Activated naive CD4-positive, alpha-beta T cell treated with anti-CD3 and anti-CD28 coated beads, Interleukin-2, amount 10 ng/mL, durations not matched to agents 7 days and 5 days (primary cell): ENCODE measurements at regions not wholly inside any gene's neighbourhood (a gene's known extent, or its start where the extent isn't known, plus 50 kb on each side); places are given as distances from the start of the nearest gene placed in this dataset.

Source experiments
- CTCF ChIA-PET: fragments of 350-600 bp; sonication (Branson Sonifier 250); formaldehyde crosslinking; loops from one replicate; lab custom pipeline; 2021; ENCODE audit warnings: antibody characterized with exemption; lab: Charles Lee
- DNase-seq: peaks from one replicate; pipeline ENCODE4 v3.0.0-alpha.2; 2020
- H3K27ac Mint-ChIP-seq: one replicate; pipeline ENCODE4 v1.8.0; 2021; ENCODE audit warnings: mild to moderate bottlenecking, moderate library complexity, mixed read lengths
- H3K27me3 Mint-ChIP-seq: one replicate; pipeline ENCODE4 v1.8.0; 2021; ENCODE audit warnings: mild to moderate bottlenecking, mixed read lengths
- H3K36me3 Mint-ChIP-seq: one replicate; pipeline ENCODE4 v1.8.0; 2021; ENCODE audit warnings: mixed read lengths
- H3K4me1 Mint-ChIP-seq: one replicate; pipeline ENCODE4 v1.8.0; 2021; ENCODE audit warnings: mixed read lengths
- H3K4me3 Mint-ChIP-seq: one replicate; pipeline ENCODE4 v1.8.0; 2021; ENCODE audit warnings: mild to moderate bottlenecking, moderate library complexity, mixed read lengths
- H3K9me3 Mint-ChIP-seq: one replicate; pipeline ENCODE4 v1.8.0; 2021; ENCODE audit warnings: mixed read lengths

DNA sequence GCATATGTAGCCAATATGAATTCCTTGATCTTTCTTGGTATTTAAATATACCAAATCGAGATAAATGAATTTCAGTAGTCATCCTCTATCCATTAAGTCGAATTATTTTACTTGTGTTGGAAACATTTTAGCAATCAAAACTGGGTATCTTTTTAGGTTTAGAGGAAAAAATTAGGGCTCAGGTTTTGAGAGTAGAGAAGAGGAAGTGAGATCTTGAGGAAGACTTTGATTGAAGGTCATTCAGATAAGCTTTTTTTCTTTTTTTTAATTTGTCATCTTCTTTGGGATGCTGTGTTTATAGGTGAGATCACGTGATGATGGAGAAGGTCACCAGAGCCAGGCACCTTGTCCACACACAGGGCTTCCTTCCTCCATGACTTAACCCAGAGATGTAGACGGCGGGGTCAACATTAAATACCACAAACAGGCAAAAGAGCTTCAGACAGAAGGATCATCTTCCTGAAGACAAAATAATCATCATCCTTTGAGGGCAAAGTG is 750.1 kb downstream of the RNF144A start:
- H3K27ac Mint-ChIP-seq: no peak overlapping the region
- CTCF ChIA-PET: interaction anchor here (0.6 kb wide), 1 partner anchor 274 kb away, joined by 3 read pairs; no protein-coding TSS in a partner anchor

DNA sequence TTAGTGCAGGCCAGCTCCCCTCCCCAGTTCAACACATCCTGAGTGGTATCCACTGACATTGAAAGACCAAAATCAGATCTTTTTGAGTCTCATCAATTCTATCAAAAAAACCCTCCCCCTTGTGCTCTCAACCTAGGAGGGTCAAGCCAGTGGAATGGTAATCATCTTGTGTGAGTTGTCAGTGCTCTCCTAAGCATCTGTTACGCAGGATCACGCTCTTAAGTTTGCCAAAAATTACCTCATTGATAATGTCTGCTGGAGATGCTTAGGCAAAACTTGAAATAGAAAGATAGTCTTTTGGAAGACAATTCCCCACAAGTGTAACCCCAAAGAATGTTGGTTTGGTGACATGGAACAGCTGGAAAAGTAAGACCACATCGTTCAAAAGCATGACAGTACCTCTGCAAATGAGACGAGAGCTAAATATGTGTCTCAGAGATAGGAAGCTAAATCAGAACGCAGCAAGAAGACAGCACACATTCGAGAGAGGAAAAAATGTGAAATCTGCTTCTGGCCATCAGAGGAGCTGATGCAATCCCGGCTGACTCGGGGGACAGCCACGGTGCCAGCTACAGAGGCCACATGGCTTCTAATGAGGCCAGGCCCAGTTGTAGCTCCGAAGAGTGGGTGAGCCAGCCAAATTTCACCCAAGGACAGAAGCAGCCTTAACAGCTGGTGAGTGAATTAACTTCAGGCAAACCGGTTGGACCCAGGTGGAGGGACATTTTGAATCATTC is 753.9 kb downstream of the RNF144A start:
- H3K36me3 Mint-ChIP-seq: peaks cover 5% of the 10 kb centered on the region
- no peaks in the 10 kb centered on the region for H3K27me3 Mint-ChIP-seq
- CTCF ChIA-PET: interaction anchor here (0.5 to 2.8 kb wide), 23 partner anchors 10 to 467 kb away, joined by 3 to 32 read pairs (median 4); no protein-coding TSS in a partner anchor
- DNase-seq: no peak
- H3K27ac Mint-ChIP-seq: peak overlapping the region; percentile 31
- no peaks in the 10 kb centered on the region for H3K9me3 Mint-ChIP-seq
- peaks cover 28% of the 10 kb centered on the region for H3K4me1 Mint-ChIP-seq
- H3K4me3 Mint-ChIP-seq: no peak overlapping the region

More for the DNA sequence above, 750.1 kb downstream of the RNF144A start:
- Mint-ChIP-seq H3K36me3 (no peaks in the 10 kb centered on the region), H3K27me3 (no peaks in the 10 kb centered on the region), H3K4me3 (no peak overlapping the region), H3K9me3 (no peaks in the 10 kb centered on the region), H3K4me1 (peaks cover 19% of the 10 kb centered on the region)
- no peak for DNase-seq

DNA sequence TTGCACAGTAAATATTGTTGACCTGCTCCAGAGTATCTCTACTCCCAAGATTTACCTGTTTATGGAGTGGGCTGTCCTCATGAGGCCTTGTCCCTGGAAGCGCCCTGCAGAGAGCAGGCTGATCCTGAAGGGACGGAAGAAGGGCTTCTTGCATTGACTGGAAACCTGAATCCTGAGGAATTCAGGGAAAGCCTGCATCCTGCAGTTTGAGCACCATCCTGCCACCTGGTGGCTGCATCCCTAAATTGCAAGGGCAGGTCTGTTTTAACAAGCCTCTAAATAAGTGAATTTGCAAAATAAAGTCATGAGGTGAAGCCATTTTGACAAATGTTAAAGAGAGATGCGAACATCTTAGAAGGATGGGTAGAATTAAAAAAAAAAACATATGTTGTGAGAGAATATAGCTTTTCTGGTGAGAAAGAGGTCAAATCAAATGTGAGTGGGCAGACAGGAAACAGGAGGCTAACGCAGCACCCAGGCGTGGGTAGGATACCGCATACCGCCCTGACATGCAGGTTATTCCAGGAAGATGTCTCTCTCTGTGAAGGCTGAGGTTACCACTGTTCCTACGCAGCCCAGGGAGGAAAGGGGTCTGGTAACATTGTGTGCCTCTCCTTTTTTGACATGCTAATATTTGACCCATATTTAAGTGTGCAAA is 754.9 kb downstream of the RNF144A start:
- Mint-ChIP-seq H3K9me3 (no peaks in the 10 kb centered on the region), H3K4me1 (peaks cover 26% of the 10 kb centered on the region), H3K36me3 (peaks cover 5% of the 10 kb centered on the region), H3K4me3 (peak overlapping the region; percentile 50), H3K27me3 (peaks cover 4% of the 10 kb centered on the region), H3K27ac (peak overlapping the region; percentile 90)
- CTCF ChIA-PET: interaction anchor here (0.5 to 2.8 kb wide), 21 partner anchors 11 to 936 kb away, joined by 3 to 32 read pairs (median 4); no protein-coding TSS in a partner anchor
- DNase-seq: peak; percentile 69

DNA sequence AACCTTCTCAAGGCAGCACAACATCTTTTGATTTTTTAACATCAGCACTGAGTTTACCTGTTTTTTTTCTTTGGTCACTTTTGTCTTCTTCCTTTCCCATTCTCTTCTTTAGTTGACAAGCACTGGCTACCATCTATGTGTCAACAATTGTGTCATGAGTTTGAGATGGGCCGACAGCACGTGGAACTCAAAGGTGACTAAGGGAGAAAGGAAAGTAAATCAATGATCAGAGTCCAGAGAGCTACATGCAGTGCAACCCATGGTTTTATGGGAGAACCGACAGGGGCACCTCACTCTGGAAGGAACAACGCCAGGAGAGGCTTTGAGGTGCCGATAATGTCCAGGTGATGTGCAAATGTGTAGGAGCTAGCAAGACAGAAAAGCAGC is 755.5 kb downstream of the RNF144A start:
- CTCF ChIA-PET: interaction anchor here (0.7 to 2.8 kb wide), 8 partner anchors 17 to 936 kb away, joined by 3 to 32 read pairs (median 4); no protein-coding TSS in a partner anchor
- Mint-ChIP-seq H3K9me3 (no peaks in the 10 kb centered on the region), H3K4me1 (peaks cover 26% of the 10 kb centered on the region), H3K27ac (peak overlapping the region; percentile 90), H3K4me3 (no peak overlapping the region), H3K27me3 (peaks cover 4% of the 10 kb centered on the region), H3K36me3 (peaks cover 5% of the 10 kb centered on the region)
- no peak for DNase-seq

DNA sequence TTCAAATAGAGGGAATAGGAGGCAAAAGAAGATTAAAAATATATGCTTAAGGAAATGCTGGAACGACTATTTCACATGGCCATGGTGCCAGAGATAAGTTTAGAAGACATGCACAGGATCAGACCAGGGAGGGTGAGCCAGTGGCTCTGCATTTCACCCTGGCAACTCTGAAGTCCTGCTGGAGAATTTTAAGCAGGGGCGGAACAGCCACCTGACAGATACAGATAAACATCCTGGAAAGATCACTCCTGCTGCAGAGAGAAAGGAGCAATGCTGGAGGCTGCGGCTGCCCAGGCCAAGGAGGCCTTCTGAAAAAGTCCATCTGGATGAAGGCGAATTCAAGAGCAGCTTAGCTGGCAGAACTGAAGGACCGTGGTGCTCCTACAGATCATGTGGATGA is 755.9 kb downstream of the RNF144A start:
- peak overlapping the region; percentile 90 for H3K27ac Mint-ChIP-seq

DNA sequence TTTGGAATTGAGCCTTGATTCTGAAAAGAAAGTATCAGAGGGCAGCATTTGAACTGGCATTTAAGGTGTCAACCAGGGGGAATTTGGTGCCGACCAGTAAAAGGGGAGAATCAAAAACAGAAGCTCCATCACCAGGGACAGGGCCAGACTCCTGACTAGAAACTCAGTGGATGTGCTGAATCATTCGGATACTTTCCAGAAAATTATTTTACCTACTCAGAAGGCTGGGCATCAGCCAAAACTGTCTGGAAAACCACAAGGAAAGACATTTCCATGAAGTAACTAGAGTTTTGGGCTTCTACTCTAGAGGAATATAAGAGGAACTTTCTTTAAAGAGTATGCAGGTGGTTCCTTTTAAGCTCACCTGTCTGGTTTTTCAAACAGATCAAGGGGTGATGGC is 756.6 kb downstream of the RNF144A start:
- Mint-ChIP-seq H3K36me3 (peaks cover 5% of the 10 kb centered on the region), H3K4me1 (peaks cover 26% of the 10 kb centered on the region), H3K9me3 (no peaks in the 10 kb centered on the region), H3K27ac (no peak overlapping the region), H3K4me3 (no peak overlapping the region), H3K27me3 (peaks cover 4% of the 10 kb centered on the region)
- CTCF ChIA-PET: interaction anchor here (0.9 to 1.4 kb wide), 2 partner anchors 9 to 247 kb away, joined by 3 read pairs; no protein-coding TSS in a partner anchor
- DNase-seq: no peak

More for the DNA sequence above, 755.9 kb downstream of the RNF144A start:
- DNase-seq: no peak
- Mint-ChIP-seq H3K36me3 (peaks cover 5% of the 10 kb centered on the region), H3K9me3 (no peaks in the 10 kb centered on the region), H3K4me3 (no peak overlapping the region), H3K27me3 (peaks cover 4% of the 10 kb centered on the region), H3K4me1 (peaks cover 26% of the 10 kb centered on the region)
- CTCF ChIA-PET: no interaction called here

DNA sequence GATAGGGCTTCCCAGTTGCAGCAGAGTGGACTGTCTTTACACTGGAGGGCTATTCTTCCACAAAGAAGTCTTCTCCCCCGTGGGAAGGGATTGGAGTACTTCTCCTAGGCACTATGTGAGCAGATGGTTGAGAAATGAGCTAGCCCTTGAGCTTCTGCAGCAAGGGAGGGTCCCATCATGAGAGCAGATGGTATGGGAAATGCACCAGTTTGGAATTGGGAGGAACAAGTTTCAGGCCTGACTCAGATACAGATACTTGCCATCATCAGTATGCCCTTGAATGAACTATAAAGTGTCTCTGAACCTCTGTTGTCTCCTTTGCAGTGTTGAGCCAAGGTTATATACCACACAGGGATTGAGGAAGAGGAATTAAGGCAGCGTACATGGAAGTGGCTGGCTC is 757.4 kb downstream of the RNF144A start:
- Mint-ChIP-seq H3K4me3 (no peak overlapping the region), H3K9me3 (no peaks in the 10 kb centered on the region), H3K36me3 (peaks cover 5% of the 10 kb centered on the region), H3K27ac (no peak overlapping the region), H3K4me1 (peaks cover 26% of the 10 kb centered on the region), H3K27me3 (peaks cover 4% of the 10 kb centered on the region)
- CTCF ChIA-PET: interaction anchor here (0.7 to 1.4 kb wide), 3 partner anchors 8 to 250 kb away, joined by 3 read pairs; no protein-coding TSS in a partner anchor
- no peak for DNase-seq

DNA sequence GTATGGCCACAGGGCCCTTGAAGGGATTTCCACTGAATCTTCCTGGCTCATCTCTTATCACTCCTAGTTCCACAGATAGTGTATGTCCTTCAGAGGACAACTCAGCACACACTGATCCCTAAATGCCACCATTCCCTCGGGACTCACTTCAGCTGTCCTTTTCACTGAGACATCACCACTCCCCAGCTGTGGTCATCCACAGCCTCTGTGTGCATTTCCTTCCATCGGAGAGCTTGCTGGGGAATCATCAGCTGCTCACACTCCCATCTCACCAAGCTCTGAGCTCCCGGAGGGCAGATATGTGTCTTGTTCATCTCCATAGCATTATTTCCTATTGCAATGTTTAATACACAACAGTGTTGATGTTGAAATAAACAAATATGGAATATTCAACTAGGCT is 759.5 kb downstream of the RNF144A start:
- no peak overlapping the region for H3K4me3 Mint-ChIP-seq
- CTCF ChIA-PET: interaction anchor here (0.8 kb wide), 1 partner anchor 16 kb away, joined by 3 read pairs; no protein-coding TSS in a partner anchor

DNA sequence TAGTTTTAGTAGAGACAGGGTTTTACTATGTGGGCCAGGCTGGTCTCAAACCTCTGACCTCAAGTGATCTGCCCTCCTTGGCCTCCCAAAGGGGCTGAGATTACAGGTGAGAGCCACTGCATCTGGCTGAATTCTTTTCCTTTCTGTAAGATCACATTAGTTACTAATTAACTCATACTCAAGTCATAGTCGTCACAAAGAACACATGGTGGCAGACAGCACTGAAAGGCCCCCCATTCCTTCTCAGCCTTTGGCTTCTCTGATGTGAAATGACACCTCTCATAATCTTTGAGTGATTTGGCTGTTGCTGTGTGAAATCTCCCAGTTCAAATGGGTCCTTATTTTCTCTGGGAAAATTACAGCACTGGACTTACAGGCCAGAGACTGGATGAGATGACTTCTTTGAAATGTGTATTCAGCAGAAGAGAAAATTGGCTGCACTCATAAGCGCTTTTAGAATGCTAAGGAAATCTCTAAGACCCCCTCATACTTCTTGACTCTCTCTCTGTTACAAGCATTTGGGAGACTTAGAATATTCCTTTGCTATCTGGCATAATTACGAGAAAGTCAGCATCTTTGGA is 764.8 kb downstream of the RNF144A start:
- no peak overlapping the region for H3K4me3 Mint-ChIP-seq
- H3K36me3 Mint-ChIP-seq: no peaks in the 10 kb centered on the region
- H3K27me3 Mint-ChIP-seq: no peaks in the 10 kb centered on the region
- no peak for DNase-seq
- peaks cover 3% of the 10 kb centered on the region for H3K9me3 Mint-ChIP-seq
- H3K27ac Mint-ChIP-seq: no peak overlapping the region
- CTCF ChIA-PET: interaction anchor here (1.1 kb wide), 1 partner anchor 8 kb away, joined by 3 read pairs; no protein-coding TSS in a partner anchor
- H3K4me1 Mint-ChIP-seq: no peaks in the 10 kb centered on the region

More for the DNA sequence above, 759.5 kb downstream of the RNF144A start:
- H3K27ac Mint-ChIP-seq: no peak overlapping the region
- peaks cover 4% of the 10 kb centered on the region for H3K27me3 Mint-ChIP-seq
- H3K4me1 Mint-ChIP-seq: peaks cover 17% of the 10 kb centered on the region
- DNase-seq: no peak
- peaks cover 5% of the 10 kb centered on the region for H3K36me3 Mint-ChIP-seq
- H3K9me3 Mint-ChIP-seq: no peaks in the 10 kb centered on the region

DNA sequence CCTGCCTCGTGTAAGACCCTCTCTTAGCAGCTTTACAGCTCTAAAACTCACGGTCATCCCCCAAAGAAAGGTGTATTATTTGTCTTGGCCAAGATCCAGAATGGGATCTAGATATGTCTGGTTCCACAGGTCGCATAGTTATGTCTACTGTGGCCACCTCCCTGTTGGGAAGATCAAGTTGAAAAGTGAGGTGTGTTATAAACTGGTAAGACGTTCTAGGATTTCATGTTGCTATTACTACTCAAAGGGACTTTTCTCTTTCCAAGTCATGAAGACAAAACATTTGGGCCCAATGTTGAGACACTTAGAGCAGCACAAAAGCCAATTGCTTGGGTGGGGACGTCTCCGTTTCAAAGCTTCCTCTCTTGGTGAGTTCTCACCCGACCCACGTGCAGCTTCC is 766.0 kb downstream of the RNF144A start:
- no peaks in the 10 kb centered on the region for H3K27me3 Mint-ChIP-seq
- H3K36me3 Mint-ChIP-seq: no peaks in the 10 kb centered on the region
- no peak overlapping the region for H3K4me3 Mint-ChIP-seq
- H3K4me1 Mint-ChIP-seq: no peaks in the 10 kb centered on the region
- CTCF ChIA-PET: interaction anchor here (1.1 kb wide), 2 partner anchors 9 to 12 kb away, joined by 3 to 5 read pairs; no protein-coding TSS in a partner anchor
- peaks cover 3% of the 10 kb centered on the region for H3K9me3 Mint-ChIP-seq
- H3K27ac Mint-ChIP-seq: no peak overlapping the region
- DNase-seq: no peak

DNA sequence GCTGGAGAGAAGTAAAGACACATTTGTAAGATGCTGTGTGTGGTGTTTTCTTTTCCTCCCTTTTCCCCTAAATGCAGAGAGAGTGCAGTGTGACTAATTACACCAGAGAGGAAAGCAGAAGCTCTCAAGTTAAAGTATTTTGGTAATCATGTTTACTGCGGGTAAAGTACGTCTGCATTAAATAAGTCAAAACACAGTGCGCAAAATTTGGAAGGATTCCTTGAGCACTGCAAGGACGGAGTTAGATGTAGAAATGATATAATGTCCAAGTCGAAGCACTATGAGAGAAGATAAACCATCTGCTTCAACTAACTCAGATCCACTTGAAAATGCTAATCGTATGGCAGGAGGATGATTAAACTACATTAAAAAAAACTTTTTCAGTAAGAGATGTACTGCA is 766.5 kb downstream of the RNF144A start:
- Mint-ChIP-seq H3K27me3 (no peaks in the 10 kb centered on the region), H3K27ac (no peak overlapping the region), H3K36me3 (no peaks in the 10 kb centered on the region), H3K4me1 (no peaks in the 10 kb centered on the region), H3K4me3 (no peak overlapping the region), H3K9me3 (peaks cover 3% of the 10 kb centered on the region)
- CTCF ChIA-PET: interaction anchor here (1.1 kb wide), 1 partner anchor 12 kb away, joined by 5 read pairs; no protein-coding TSS in a partner anchor
- DNase-seq: no peak

DNA sequence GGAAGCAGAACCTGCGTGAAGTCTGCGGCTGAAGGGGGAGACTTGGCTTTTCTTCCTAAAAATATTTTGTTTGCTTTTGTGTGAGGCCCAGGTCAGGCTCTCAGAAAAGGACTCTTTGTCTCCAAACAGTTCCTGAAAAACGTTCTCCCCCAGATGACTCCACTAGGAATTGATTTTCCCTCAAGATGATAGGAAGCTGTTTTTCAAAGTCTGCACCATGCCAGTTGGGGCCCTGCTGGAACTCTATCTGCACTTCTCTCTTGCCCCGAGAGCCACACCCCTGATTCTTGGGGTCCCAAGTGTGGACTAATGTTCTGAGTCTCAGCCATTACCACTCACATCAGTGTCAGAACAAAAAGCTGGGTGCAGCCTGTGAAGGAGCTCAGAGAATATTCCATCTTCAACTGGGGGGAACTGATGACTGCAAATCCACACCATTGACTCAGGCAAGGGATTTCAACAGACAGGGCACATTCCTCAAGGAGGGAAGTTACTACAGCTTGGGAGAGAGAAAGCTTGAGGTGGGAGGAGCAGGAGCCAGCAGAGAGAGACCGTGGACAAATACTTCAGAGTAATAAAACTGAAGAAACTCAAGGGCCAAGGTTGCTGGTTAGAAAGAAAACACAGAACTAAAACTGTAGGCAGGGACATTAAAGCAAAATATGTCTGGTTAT is 768.3 kb downstream of the RNF144A start:
- Mint-ChIP-seq H3K27ac (no peak overlapping the region), H3K36me3 (no peaks in the 10 kb centered on the region), H3K27me3 (no peaks in the 10 kb centered on the region), H3K4me1 (no peaks in the 10 kb centered on the region), H3K4me3 (no peak overlapping the region), H3K9me3 (peaks cover 3% of the 10 kb centered on the region)
- DNase-seq: no peak
- CTCF ChIA-PET: no interaction called here

DNA sequence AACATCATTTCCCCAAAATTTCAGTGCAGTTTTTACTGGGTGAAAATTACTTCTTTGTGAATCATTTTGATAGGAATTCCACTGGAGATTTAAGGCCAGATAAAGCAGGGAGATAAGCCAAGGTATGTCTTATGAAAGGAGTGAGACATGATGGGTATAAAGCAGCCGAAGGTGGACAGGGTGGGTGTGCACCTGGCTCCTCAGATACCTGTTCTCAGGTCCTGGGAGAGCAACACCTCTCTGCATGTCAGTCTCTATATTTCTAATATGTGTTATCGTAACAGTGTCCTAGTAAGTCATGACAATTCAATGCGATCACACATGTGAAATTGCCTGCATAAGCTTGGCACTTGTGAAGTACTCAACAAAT is 768.8 kb downstream of the RNF144A start:
- no peak overlapping the region for H3K4me3 Mint-ChIP-seq
- H3K4me1 Mint-ChIP-seq: no peaks in the 10 kb centered on the region
- no peaks in the 10 kb centered on the region for H3K27me3 Mint-ChIP-seq
- H3K9me3 Mint-ChIP-seq: peaks cover 3% of the 10 kb centered on the region
- no peak overlapping the region for H3K27ac Mint-ChIP-seq
- H3K36me3 Mint-ChIP-seq: no peaks in the 10 kb centered on the region
- no peak for DNase-seq
- CTCF ChIA-PET: no interaction called here
